ENCODE measurements at regions not wholly inside any gene's neighbourhood (a gene's known extent, or its start where the extent isn't known, plus 50 kb on each side); places are given as distances from the start of the nearest gene placed in this dataset.

GRCh38 chr4:181189751-181190150, 1053.5 kb upstream of the TENM3 start:
- no peak for TF ChIP-seq CTCF (IDR thresholded peaks at IDR 0.05; ENCODE audit: insufficient read depth, low read depth, low read length)
- no peak overlapping the region for H3K4me3 ChIP-seq (ENCODE audit: low read depth, low read length)
- no peak for DNase-seq (ENCODE audit: low read depth)

GRCh38 chr4:181193131-181193930, 1049.9 kb upstream of the TENM3 start:
- DNase-seq (ENCODE audit: low read depth) = no peak
- TF ChIP-seq CTCF (IDR thresholded peaks at IDR 0.05; ENCODE audit: insufficient read depth, low read depth, low read length) = no peak
- H3K4me3 ChIP-seq (ENCODE audit: low read depth, low read length) = no peak overlapping the region

- no peak overlapping the region for H3K4me3 ChIP-seq (ENCODE audit: low read depth, low read length)
- DNase-seq (ENCODE audit: low read depth) = no peak
- no peak for TF ChIP-seq CTCF (IDR thresholded peaks at IDR 0.05; ENCODE audit: insufficient read depth, low read depth, low read length)
These were observed 1049.1 kb upstream of the TENM3 start for GRCh38 chr4:181194096-181194495.

GRCh38 chr4:181200076-181200475, 1043.1 kb upstream of the TENM3 start:
- DNase-seq (ENCODE audit: low read depth) = no peak
- no peak overlapping the region for H3K4me3 ChIP-seq (ENCODE audit: low read depth, low read length)
- TF ChIP-seq CTCF (IDR thresholded peaks at IDR 0.05; ENCODE audit: insufficient read depth, low read depth, low read length) = no peak

GRCh38 chr4:181202240-181202639, 1041.0 kb upstream of the TENM3 start:
- TF ChIP-seq CTCF (IDR thresholded peaks at IDR 0.05; ENCODE audit: insufficient read depth, low read depth, low read length) = no peak
- no peak for DNase-seq (ENCODE audit: low read depth)
- no peak overlapping the region for H3K4me3 ChIP-seq (ENCODE audit: low read depth, low read length)

GRCh38 chr4:181204109-181204508, 1039.1 kb upstream of the TENM3 start:
- DNase-seq (ENCODE audit: low read depth) = no peak
- no peak for TF ChIP-seq CTCF (IDR thresholded peaks at IDR 0.05; ENCODE audit: insufficient read depth, low read depth, low read length)
- no peak overlapping the region for H3K4me3 ChIP-seq (ENCODE audit: low read depth, low read length)

- no peak overlapping the region for H3K4me3 ChIP-seq (ENCODE audit: low read depth, low read length)
- no peak for TF ChIP-seq CTCF (IDR thresholded peaks at IDR 0.05; ENCODE audit: insufficient read depth, low read depth, low read length)
- DNase-seq (ENCODE audit: low read depth) = no peak
These were observed 1029.7 kb upstream of the TENM3 start for GRCh38 chr4:181213551-181213950.
